SU-DHL-6 (cell line): ENCODE measurements at regions not wholly inside any gene's neighbourhood (a gene's known extent, or its start where the extent isn't known, plus 50 kb on each side); places are given as distances from the start of the nearest gene placed in this dataset.

Experiments used
- CTCF ChIP-seq: fragments of 200-600 bp; sonication (generic); IDR thresholded peaks from one replicate; pipeline ENCODE4 v1.5.1; 2017; ENCODE audit warnings: antibody characterized with exemption, mild to moderate bottlenecking, low read length, moderate library complexity; ENCODE audit not compliant: insufficient read depth, poor library complexity, severe bottlenecking
- EZH2phosphoT487 ChIP-seq: fragments of 200-600 bp; sonication (generic), shearing (Covaris generic); conservative IDR thresholded peaks from 2 replicates; pipeline ENCODE4 v1.6.1; 2018; ENCODE audit warnings: mild to moderate bottlenecking, antibody characterized with exemption, low read length, moderate library complexity, mixed read lengths

GRCh38 chr6:145276756-145277155 is 458.6 kb downstream of the EPM2A start:
- TF ChIP-seq CTCF, result no peak
- TF ChIP-seq EZH2phosphoT487, result no peak
